Embryonic facial prominence (tissue), 1 donor: ENCODE measurements at regions not wholly inside any gene's neighbourhood (a gene's known extent, or its start where the extent isn't known, plus 50 kb on each side); places are given as distances from the start of the nearest gene placed in this dataset.
"Not testable (repeated sequence)": the region's sequence is repeated elsewhere in the genome, so short reads cannot be mapped to it uniquely, and the experiment has no call there.

ENCODE experiments used
- DNase-seq: peaks from one replicate; pipeline ENCODE4 v3.0.0-alpha.2; 2016; ENCODE audit errors: extremely low spot score

GRCh38 chr2:145546091-145546490, 1026.2 kb upstream of the ZEB2 start:
- no peak for DNase-seq

- no peak for DNase-seq
Measured at GRCh38 chr2:145543856-145544255, 1023.9 kb upstream of the ZEB2 start.

- no peak for DNase-seq
Measured at GRCh38 chr2:145543155-145543554, 1023.2 kb upstream of the ZEB2 start.

- DNase-seq, result no peak
Measured at GRCh38 chr2:145541028-145541427, 1021.1 kb upstream of the ZEB2 start.

GRCh38 chr2:145538661-145539350, 1018.9 kb upstream of the ZEB2 start:
- no peak for DNase-seq

GRCh38 chr2:145530653-145531052, 1010.7 kb upstream of the ZEB2 start:
- DNase-seq, result no peak

- DNase-seq, result no peak
Measured at GRCh38 chr2:145524836-145525235, 1004.9 kb upstream of the ZEB2 start.

GRCh38 chr2:145524303-145524702, 1004.4 kb upstream of the ZEB2 start:
- DNase-seq, result no peak

- DNase-seq, result not testable (repeated sequence)
Measured at GRCh38 chr2:145519254-145519653, 999.3 kb upstream of the ZEB2 start.

GRCh38 chr2:145511946-145512345, 992.0 kb upstream of the ZEB2 start:
- no peak for DNase-seq

GRCh38 chr2:145503511-145503910, 983.6 kb upstream of the ZEB2 start:
- DNase-seq, result no peak

- no peak for DNase-seq
Measured at GRCh38 chr2:145501920-145502319, 982.0 kb upstream of the ZEB2 start.

- no peak for DNase-seq
Measured at GRCh38 chr2:145495590-145495989, 975.7 kb upstream of the ZEB2 start.

GRCh38 chr2:145494441-145494840, 974.5 kb upstream of the ZEB2 start:
- no peak for DNase-seq

- no peak for DNase-seq
Measured at GRCh38 chr2:145488571-145488970, 968.7 kb upstream of the ZEB2 start.

- DNase-seq, result no peak
Measured at GRCh38 chr2:145484448-145485097, 964.7 kb upstream of the ZEB2 start.

- DNase-seq, result no peak
Measured at GRCh38 chr2:145483854-145484253, 963.9 kb upstream of the ZEB2 start.

GRCh38 chr2:145481334-145481922, 961.5 kb upstream of the ZEB2 start:
- no peak for DNase-seq

- peak; percentile 22 for DNase-seq
Measured at GRCh38 chr2:145464866-145465265, 944.9 kb upstream of the ZEB2 start.

- DNase-seq, result no peak
Measured at GRCh38 chr2:145460112-145460511, 940.2 kb upstream of the ZEB2 start.

- DNase-seq, result no peak
Measured at GRCh38 chr2:145431181-145431951, 911.4 kb upstream of the ZEB2 start.

- DNase-seq, result no peak
Measured at GRCh38 chr2:145423809-145424208, 903.9 kb upstream of the ZEB2 start.
